Ovary (tissue), 3 donors: ENCODE measurements at regions not wholly inside any gene's neighbourhood (a gene's known extent, or its start where the extent isn't known, plus 50 kb on each side); places are given as distances from the start of the nearest gene placed in this dataset.

ENCODE experiments used
- CTCF ChIP-seq, 3 donors: fragments of 450-650 bp in 2 of 3; fragments of 200-600 bp in 1 of 3; IDR thresholded peaks; one replicate each; pipeline versions ENCODE4 v1.5.1 to v1.8.0; 2016 to 2022; ENCODE audit warnings: antibody characterized with exemption in 3 of 3, mild to moderate bottlenecking in 1 of 3
- EP300 ChIP-seq: sonication (generic); formaldehyde crosslinking; IDR thresholded peaks from one replicate; pipeline ENCODE4 v1.6.1; 2017; ENCODE audit warnings: antibody characterized with exemption
- POLR2A ChIP-seq: fragments of 450-650 bp; IDR thresholded peaks from one replicate; pipeline ENCODE4 v1.6.1; 2017; ENCODE audit warnings: antibody characterized with exemption, mild to moderate bottlenecking, moderate library complexity
- donor health status: DM: no; HTN: no; CAD: no.

- TF ChIP-seq CTCF (IDR thresholded peaks at IDR 0.05): no peak
- no peak for TF ChIP-seq POLR2A
- no peak for TF ChIP-seq EP300
Observed at GRCh38 chr6:165059032-165059431, 250.4 kb downstream of the C6orf118 start.
